GM10248 (cell line): ENCODE measurements at regions not wholly inside any gene's neighbourhood (a gene's known extent, or its start where the extent isn't known, plus 50 kb on each side); places are given as distances from the start of the nearest gene placed in this dataset.

Experiments used
- CTCF ChIA-PET: fragments of 300-600 bp; sonication (Branson Sonifier 250); formaldehyde crosslinking; extraction: SDS; loops from one replicate; lab custom pipeline; 2021; ENCODE audit warnings: antibody characterized with exemption; lab: Yijun Ruan, JAX
- POLR2A ChIA-PET: fragments of 350-650 bp; sonication (Branson Sonifier 250); formaldehyde crosslinking; extraction: SDS; loops from one replicate; lab custom pipeline; 2020; ENCODE audit warnings: antibody characterized with exemption; lab: Yijun Ruan, JAX
- DNase-seq: peaks from one replicate; pipeline ENCODE4 v3.0.0; 2012; ENCODE audit errors: extremely low spot score
- TF ChIP-seq, protein P1 (sequence below): IDR thresholded peaks from 2 replicates; pipeline ENCODE4 v1.5.1; 2012; ENCODE audit warnings: mild to moderate bottlenecking, low read depth; ENCODE audit errors: extremely low read depth, missing control alignments, control extremely low read depth

GRCh38 chr10:61356354-61356753, 96.8 kb downstream of the TMEM26 start:
- TF ChIP-seq, protein P1, sequence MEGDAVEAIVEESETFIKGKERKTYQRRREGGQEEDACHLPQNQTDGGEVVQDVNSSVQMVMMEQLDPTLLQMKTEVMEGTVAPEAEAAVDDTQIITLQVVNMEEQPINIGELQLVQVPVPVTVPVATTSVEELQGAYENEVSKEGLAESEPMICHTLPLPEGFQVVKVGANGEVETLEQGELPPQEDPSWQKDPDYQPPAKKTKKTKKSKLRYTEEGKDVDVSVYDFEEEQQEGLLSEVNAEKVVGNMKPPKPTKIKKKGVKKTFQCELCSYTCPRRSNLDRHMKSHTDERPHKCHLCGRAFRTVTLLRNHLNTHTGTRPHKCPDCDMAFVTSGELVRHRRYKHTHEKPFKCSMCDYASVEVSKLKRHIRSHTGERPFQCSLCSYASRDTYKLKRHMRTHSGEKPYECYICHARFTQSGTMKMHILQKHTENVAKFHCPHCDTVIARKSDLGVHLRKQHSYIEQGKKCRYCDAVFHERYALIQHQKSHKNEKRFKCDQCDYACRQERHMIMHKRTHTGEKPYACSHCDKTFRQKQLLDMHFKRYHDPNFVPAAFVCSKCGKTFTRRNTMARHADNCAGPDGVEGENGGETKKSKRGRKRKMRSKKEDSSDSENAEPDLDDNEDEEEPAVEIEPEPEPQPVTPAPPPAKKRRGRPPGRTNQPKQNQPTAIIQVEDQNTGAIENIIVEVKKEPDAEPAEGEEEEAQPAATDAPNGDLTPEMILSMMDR: no peak
- DNase-seq: no peak
- ChIA-PET CTCF (no interaction called here), POLR2A (no interaction called here)

GRCh38 chr10:61355211-61355610, 98.0 kb downstream of the TMEM26 start:
- ChIA-PET CTCF (no interaction called here), POLR2A (no interaction called here)
- DNase-seq: no peak
- TF ChIP-seq, protein P1: no peak

DNA sequence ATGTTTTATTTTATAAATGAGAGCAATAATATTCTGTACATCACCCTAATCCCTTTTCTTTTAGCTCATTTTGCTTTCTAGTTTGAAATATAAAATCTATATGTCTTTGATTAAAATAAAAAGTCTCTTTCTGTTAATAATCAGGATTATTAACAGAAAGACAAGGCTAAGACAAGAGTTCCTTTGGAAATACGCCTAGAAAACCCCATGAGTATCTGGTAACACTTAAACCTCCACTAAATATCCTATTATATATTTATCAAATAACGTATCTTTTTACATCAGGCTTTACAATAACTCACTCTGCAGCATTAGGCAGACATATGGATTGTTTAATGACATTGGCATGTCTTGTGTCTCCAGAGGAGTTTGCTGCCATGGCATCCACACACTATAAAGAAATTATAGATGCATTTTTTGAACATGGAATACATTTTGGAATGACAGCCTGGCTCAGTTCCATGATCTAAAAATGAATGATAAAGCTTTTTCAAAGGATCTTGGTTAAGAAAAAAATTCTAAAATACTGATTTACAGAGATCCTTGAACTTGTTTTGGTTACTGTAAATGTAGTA, 98.7 kb downstream of the TMEM26 start:
- ChIA-PET POLR2A (no interaction called here), CTCF (no interaction called here)
- no peak for DNase-seq
- TF ChIP-seq, protein P1: no peak

GRCh38 chr10:61350794-61351193, 102.4 kb downstream of the TMEM26 start:
- ChIA-PET CTCF (no interaction called here), POLR2A (no interaction called here)
- TF ChIP-seq, protein P1: no peak
- DNase-seq: no peak

DNA sequence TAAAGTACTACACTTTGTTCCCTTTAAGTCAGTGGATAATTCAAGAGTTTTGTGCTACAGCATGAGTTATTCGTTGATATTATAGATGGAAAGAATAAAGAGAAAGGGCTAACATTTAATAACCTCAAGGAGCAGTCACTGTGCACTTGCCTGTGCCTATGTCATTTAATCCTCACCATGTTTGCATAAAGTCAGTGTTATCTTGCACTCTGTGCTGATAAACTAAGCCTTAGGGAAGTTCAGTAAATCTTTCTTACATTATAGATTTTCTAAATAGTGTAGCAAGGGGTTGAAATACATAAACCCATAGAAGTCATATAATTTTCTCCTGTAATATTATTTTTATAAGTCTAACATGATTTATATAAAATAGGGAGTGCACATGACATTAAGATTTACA, 103.1 kb downstream of the TMEM26 start:
- CTCF ChIA-PET: interaction anchor here (1.0 kb wide), 1 partner anchor 12 kb away, joined by 3 read pairs; no protein-coding TSS in a partner anchor
- DNase-seq: no peak
- POLR2A ChIA-PET: no interaction called here
- TF ChIP-seq, protein P1: no peak

- DNase-seq: no peak
- POLR2A ChIA-PET: no interaction called here
- TF ChIP-seq, protein P1: no peak
- CTCF ChIA-PET: interaction anchor here (0.9 kb wide), 1 partner anchor 9 kb away, joined by 3 read pairs; no protein-coding TSS in a partner anchor
Measured at GRCh38 chr10:61346796-61347413, 106.3 kb downstream of the TMEM26 start.
